ENCODE measurements at regions not wholly inside any gene's neighbourhood (a gene's known extent, or its start where the extent isn't known, plus 50 kb on each side); places are given as distances from the start of the nearest gene placed in this dataset.

GRCh38 chr2:176658708-176659107, 389.5 kb downstream of the MTX2 start:
- DNase-seq (ENCODE audit: low spot score in 2 of 2) = no peak
- FAIRE-seq = no peak

GRCh38 chr2:176662753-176663152, 393.5 kb downstream of the MTX2 start:
- no peak for FAIRE-seq
- DNase-seq (ENCODE audit: low spot score in 2 of 2) = no peak

DNA sequence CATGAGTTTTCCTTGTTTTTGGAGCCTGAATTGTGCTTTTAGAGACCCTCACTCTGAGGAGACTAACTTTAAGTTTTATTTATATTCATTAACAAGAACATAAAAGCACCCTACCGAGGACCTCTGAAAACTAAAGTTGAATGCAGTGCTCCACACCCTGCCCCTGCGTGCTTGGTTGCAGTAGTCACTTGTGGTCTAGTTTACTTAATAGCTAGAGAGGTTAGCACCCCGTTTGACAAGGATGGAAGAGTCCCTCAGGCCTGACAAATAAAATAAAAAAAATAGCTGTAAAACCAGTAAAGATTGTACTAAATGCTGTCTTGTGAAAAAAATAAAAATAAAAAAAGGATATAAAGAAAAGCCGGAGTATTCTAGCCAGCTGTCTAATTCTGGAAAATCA, 395.2 kb downstream of the MTX2 start:
- FAIRE-seq = no peak

GRCh38 chr2:176665086-176665485, 395.8 kb downstream of the MTX2 start:
- FAIRE-seq (no peak), DNase-seq (ENCODE audit: low spot score in 2 of 2) (no peak)

More for the DNA sequence above, 395.2 kb downstream of the MTX2 start:
- no peak for DNase-seq (ENCODE audit: low spot score in 2 of 2)

- no peak for FAIRE-seq
- DNase-seq (ENCODE audit: low spot score in 2 of 2) = no peak
Measured at GRCh38 chr2:176668912-176669311, 399.7 kb downstream of the MTX2 start.

- DNase-seq (ENCODE audit: low spot score in 2 of 2) = no peak
- no peak for FAIRE-seq
Measured at GRCh38 chr2:176669398-176670174, 400.3 kb downstream of the MTX2 start.

DNA sequence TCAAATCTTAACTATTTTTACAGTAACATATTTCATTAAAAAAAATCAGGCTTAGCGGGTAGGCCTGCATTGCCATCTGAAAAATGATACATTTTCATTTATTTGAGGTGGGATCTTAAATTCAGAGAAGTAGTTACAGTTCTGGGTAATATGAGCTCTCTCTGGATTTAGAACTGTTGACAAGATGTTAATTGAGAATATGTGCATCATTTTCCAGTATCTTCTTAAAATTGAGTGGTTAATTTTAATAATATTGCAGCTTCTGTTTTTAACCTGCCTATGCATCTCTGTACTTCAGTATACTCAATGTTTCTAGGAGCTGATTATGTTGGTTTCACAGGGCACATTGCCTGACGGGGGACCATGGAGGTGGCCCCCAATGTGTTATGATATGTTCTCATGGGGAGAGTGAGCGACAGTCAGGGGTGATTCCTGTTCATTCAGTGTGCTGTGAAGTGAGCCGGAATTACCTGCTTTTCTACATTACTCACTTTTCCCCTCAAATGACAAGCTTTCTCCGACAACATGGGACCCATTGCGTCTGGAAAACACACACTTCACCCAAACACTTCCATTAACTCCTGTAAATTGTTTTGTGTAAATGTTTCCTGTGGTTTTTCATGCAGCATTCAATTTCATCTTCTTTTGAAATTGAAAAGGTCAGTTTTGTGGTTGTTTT, 406.2 kb downstream of the MTX2 start:
- no peak for DNase-seq (ENCODE audit: low spot score in 2 of 2)
- no peak for FAIRE-seq

DNA sequence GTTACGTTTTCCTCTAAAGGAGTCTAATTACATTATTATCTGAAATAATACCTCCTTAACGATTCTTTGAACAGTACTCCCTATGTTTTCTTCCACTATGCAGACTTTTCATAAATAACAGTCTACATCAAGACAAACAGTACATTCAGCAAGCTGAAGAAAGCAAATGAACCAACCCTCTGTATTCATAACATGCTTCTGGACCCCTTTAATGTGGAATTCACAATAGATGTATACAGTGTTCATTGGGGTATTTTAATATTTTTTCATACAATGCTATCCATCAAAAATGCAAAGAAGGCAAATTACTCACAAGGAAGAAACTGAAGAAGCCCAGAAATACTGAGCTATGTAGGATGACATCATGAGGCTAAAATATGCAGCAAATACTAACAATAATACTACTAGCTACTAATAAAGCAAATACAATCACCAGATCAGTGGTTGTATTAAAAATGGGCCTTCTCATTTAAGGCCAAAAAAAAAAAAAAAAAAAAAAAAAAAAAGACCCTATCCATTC, 408.6 kb downstream of the MTX2 start:
- no peak for DNase-seq (ENCODE audit: low spot score in 2 of 2)
- FAIRE-seq = no peak

DNA sequence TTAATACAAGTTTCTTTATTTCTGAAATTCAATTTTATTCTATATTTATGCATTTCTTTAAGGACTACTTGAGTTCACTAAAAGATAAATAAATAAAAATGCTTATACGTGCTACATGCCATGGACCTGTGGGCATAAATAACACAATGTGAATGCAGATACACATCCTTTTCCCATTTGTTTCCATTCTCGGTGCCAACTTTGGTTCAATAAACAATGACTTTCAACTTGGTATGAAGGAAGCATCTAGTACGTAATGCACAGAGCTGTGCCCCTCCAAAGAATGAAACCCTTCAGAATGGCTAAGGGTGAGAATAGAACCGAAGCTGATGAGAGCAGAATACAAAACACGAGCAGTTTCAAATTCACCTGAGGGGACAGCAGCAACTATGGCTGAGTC, 409.3 kb downstream of the MTX2 start:
- FAIRE-seq (no peak), DNase-seq (ENCODE audit: low spot score in 2 of 2) (no peak)

- DNase-seq (ENCODE audit: low spot score in 2 of 2) (no peak), FAIRE-seq (no peak)
Measured at GRCh38 chr2:176679061-176679669, 409.9 kb downstream of the MTX2 start.

DNA sequence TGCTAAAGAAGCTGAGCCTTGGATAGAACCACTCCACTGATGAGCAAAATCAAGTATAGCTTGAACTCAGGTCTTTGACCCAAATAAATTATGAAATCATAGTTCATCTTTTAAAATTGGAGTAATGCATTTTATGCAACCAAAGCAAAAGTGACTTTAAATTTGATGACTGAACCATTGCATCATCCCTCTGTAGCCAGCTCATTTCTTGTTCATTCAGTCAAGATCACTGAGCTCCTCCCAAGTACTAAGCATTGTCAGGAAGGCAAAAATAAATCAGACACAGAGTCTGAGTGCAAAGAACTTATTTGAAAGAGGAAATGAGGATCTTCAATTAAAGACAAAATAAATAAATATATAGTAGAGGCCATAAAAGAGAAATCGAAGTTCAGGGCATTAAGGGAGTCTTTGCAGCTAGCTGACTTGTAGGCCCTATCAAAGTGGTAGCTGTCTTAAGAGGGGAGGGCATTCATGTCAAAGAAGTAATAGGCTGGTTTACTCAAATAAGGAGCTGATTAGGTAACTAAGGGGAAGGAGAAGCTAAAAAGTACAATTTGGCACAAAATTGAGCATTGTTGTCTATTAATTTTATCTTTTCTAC, 411.8 kb downstream of the MTX2 start:
- FAIRE-seq (no peak), DNase-seq (ENCODE audit: low spot score in 2 of 2) (no peak)

DNA sequence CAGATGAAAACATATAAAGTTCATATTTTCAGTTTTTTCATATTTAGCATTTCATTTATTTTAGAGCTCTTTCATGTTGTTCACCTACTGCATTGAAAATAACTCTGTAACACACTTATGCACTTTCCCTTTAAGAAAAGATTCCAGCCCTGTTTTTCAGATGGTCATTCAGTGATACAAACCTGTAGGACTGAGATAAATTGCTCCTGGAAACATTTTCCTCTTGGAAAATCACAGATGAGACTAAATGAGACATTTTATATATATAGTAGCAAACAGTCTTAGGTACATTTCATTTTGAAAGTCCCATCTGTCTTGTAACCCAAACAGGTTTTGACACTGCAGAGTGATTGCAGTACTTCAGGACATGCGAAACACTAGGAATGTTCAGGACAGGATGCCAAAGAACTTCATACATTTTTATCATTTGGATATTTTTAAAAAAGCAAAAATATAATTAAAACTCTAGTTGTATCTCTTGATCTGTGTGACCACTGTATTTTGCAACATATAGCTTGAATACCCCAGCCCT, 412.4 kb downstream of the MTX2 start:
- FAIRE-seq (no peak), DNase-seq (ENCODE audit: low spot score in 2 of 2) (no peak)

- DNase-seq (ENCODE audit: low spot score in 2 of 2) (no peak), FAIRE-seq (no peak)
Measured at GRCh38 chr2:176682278-176682677, 413.0 kb downstream of the MTX2 start.

GRCh38 chr2:176683618-176684111, 414.4 kb downstream of the MTX2 start:
- FAIRE-seq = no peak
- no peak for DNase-seq (ENCODE audit: low spot score in 2 of 2)

DNA sequence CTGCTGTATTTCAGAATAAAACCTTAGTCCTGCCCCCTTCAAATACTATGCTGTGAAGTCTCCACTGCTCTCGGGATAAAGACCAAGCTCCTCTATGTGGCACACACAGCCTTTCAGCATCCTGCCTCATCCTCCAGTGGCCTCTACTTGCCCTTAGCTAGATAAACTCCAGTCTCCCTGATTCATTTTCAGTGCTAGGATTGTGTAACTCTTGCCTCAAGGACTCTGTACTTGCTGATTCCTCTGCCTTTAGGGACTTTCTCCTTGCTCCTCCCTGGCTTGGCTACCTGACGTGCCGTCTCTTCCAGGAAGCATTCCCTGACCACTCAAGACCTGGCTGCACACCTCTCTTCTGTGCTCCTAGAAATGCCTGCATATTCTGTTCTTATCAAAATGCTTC, 416.7 kb downstream of the MTX2 start:
- FAIRE-seq (no peak), DNase-seq (ENCODE audit: low spot score in 2 of 2) (no peak)

DNA sequence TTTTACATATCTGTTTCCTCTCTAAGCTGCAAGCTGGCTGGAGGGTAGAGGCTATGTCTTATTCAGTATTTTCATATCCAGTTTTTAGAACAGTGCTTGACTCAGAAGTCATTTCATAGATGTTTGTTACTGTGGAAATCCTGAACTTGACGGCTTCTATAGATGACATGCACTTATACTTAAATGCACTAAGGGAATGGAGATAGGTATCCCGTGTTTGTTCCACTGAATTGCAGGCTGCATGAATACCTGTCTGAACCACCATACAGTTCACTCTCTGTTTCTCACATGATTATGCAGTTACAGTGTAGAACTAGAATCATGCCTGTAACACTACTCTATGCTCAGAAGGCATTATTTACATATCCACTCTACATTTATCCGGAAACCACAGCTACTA, 417.1 kb downstream of the MTX2 start:
- FAIRE-seq = no peak
- DNase-seq (ENCODE audit: low spot score in 2 of 2) = no peak

DNA sequence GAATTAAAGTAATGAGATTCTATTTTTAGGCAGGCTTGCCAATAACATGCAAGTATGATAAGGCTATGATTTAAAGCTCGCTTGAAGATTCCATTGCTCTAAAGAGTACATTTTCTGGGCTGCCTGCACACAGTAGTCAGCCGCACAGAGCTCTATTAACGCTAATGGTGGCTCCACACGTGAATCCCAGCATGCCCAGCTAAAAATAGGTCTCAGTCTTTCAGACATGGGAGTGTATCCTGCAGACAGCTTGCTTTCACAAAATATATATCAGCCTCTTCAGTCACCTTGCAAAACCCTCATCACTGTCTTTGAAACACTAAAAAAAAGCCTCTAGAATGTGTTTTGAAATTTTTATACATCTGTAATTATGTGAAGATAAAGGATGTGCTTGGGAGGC, 418.1 kb downstream of the MTX2 start:
- no peak for DNase-seq (ENCODE audit: low spot score in 2 of 2)

DNA sequence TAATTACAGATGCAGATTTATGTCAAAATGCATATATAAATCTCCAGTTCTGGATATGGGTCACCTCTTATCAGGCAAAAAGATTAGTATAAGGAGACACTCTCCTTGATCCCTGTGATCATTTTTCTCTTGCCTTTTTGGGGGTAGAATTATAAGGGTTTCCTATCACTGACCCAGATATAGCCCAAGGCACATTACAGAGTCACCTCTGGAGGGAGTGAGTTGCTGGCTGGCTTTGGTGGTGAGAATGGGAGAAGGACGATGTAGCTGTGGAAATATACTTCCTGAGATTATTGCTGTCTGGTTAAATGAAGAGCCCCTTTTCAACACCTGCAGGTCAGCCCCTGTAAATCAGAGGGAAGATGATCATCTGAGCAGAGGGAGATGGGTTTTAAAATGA, 418.7 kb downstream of the MTX2 start:
- DNase-seq (ENCODE audit: low spot score in 2 of 2) = no peak
- FAIRE-seq = no peak

More for the DNA sequence above, 418.1 kb downstream of the MTX2 start:
- FAIRE-seq = no peak

DNA sequence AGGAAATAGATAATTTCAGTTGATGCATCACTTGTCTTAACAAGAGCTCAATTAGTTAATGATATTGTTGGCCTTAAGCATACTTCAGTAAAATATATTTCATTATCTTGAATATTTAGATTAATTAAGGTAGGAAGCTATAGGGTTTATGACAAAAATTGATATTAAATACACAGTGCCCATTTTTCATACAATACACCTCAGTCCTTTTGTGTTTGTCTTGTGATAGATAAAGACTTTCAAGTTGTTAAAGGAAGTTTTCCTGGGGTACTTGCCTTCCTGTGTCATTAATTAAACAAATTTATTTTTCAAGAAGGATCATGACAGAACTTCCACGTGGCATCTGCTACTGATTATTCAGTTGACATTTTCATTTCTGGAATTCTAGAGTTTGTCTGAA, 420.5 kb downstream of the MTX2 start:
- FAIRE-seq (no peak), DNase-seq (ENCODE audit: low spot score in 2 of 2) (no peak)

GRCh38 chr2:176691471-176691870, 422.2 kb downstream of the MTX2 start:
- DNase-seq (ENCODE audit: low spot score in 2 of 2) (no peak), FAIRE-seq (no peak)

- no peak for FAIRE-seq
- DNase-seq (ENCODE audit: low spot score in 2 of 2) = no peak
Measured at GRCh38 chr2:176692533-176692932, 423.3 kb downstream of the MTX2 start.
